Spleen (tissue), 7 donors: ENCODE measurements at regions not wholly inside any gene's neighbourhood (a gene's known extent, or its start where the extent isn't known, plus 50 kb on each side); places are given as distances from the start of the nearest gene placed in this dataset.

Experiments used
- CTCF ChIP-seq, 11 experiments: fragments of 200-600 bp in 7 of 11; fragments of 450-650 bp in 4 of 11; sonication (generic) in 4 of 11; IDR thresholded peaks in 8 of 11; conservative IDR thresholded peaks in 3 of 11; 1 replicate in 7 of 11; 2 replicates in 4 of 11; pipeline versions ENCODE4 v1.4.0 to v1.8.0; 2016 to 2021; ENCODE audit warnings: antibody characterized with exemption in 11 of 11, inconsistent platforms in 4 of 11, mild to moderate bottlenecking in 1 of 11
- POLR2A ChIP-seq, 3 donors: fragments of 450-650 bp; IDR thresholded peaks; one replicate each; pipeline ENCODE4 v1.5.1; 2017; ENCODE audit warnings: antibody characterized with exemption in 3 of 3, mild to moderate bottlenecking in 1 of 3
- POLR2AphosphoS5 ChIP-seq, 3 donors: sonication (generic); formaldehyde crosslinking; IDR thresholded peaks; one replicate each; pipeline ENCODE4 v1.5.1; 2017; ENCODE audit warnings: antibody characterized with exemption in 3 of 3
- donor health status: DM: no; HTN: no; CAD: no; lungs with moderate emphysema.
- donor health status: DM: no; HTN: no; CAD: no.
- donor health status: DM: no; HTN: no; CAD: no.

GRCh38 chr4:129526812-129527211 is 430.9 kb downstream of the C4orf33 start:
- TF ChIP-seq CTCF (IDR thresholded peaks at IDR 0.05 in 8 of 11, conservative IDR thresholded peaks at IDR 0.05 in 3 of 11) = peak in 4 of 11 experiments; percentile 16 to 32 (median 20)
- no peak for TF ChIP-seq POLR2A (IDR thresholded peaks at IDR 0.05)
- TF ChIP-seq POLR2AphosphoS5 (IDR thresholded peaks at IDR 0.05) = no peak
